ENCODE measurements at regions not wholly inside any gene's neighbourhood (a gene's known extent, or its start where the extent isn't known, plus 50 kb on each side); places are given as distances from the start of the nearest gene placed in this dataset.

GRCh38 chr4:160020804-160021203, 917.9 kb downstream of the RAPGEF2 start:
- TF ChIP-seq CTCF (IDR thresholded peaks at IDR 0.05 in 2 of 3, conservative IDR thresholded peaks at IDR 0.05 in 1 of 3; ENCODE audit: borderline replicate concordance in 1 of 3, insufficient read depth in 1 of 3, low read depth in 2 of 3, low read length in 2 of 3) (no peak), POLR2A (IDR thresholded peaks at IDR 0.05; ENCODE audit: borderline replicate concordance, extremely low read depth, insufficient read depth, insufficient read length) (no peak), TCF7L2 (IDR thresholded peaks at IDR 0.05; ENCODE audit: borderline replicate concordance, extremely low read depth, insufficient read depth, insufficient read length) (no peak)

Measured in HCT116 (cell line).